DMS153 treated with DMSO at 0.1 percent for 48 hours (cell line): ENCODE measurements at regions not wholly inside any gene's neighbourhood (a gene's known extent, or its start where the extent isn't known, plus 50 kb on each side); places are given as distances from the start of the nearest gene placed in this dataset.

Experiments used
- DNase-seq: peaks from one replicate; lab custom pipeline; 2025; ENCODE audit not compliant: unreplicated experiment; lab: John Stamatoyannopoulos, UW

DNA sequence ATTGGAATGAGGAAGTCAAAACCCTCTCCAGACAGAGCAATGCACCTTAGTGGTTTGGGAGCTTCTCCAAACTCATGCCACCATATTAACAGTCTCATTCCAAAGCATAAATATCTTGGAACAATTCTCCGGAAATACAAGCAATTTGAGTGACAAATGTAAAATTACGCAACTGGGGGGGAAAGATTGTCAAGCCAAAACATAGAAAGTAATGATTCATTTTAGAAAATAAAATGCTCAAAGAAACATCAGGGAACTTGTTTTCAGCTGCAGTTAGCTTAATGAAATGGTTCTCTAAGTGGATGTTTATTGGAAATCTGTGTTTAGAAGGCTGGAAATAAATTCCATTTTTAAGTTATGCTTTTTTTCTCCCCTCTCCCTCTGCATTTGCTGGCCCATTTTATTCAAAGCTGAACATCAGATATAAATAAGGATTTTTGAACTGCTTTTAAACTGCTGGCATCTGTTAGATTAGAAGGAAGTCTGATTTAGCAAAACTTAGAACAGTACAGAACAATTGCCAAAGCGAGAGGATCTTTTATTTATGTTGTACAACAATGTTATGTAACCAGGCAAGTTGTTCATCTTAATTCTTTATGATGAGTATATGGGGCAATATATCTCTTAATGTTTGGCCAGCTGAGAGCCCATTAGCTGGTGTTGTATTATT lies 551.9 kb downstream of the PRELID2 start:
- DNase-seq = no peak

GRCh38 chr5:145280806-145281205 lies 554.3 kb downstream of the PRELID2 start:
- DNase-seq = no peak

GRCh38 chr5:145280214-145280613 lies 554.9 kb downstream of the PRELID2 start:
- DNase-seq = no peak

DNA sequence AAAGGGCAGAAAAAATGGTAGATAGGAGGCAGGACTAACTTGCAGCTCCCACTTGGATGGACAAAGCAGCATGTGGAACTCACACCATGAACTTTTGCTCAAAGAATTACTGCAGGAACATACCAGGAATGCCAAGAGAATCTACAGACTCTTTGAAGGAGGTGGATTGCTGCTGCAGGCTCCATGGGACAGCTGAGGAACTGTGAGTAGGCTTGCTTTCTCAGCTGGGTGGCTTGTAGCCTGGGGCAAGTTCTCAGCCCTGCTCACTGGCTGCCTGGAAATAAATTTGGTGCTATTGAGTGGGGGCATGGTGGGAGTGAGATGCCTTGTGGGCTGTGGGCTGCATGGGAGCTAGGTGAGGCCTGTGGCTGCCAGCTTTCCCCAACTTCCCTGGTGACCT lies 574.5 kb downstream of the PRELID2 start:
- DNase-seq = no peak

- DNase-seq = no peak
Measured at GRCh38 chr5:145247745-145248040, 587.4 kb downstream of the PRELID2 start.

- no peak for DNase-seq
Measured at GRCh38 chr5:145246961-145247744, 588.0 kb downstream of the PRELID2 start.

GRCh38 chr5:145246379-145246778 lies 588.8 kb downstream of the PRELID2 start:
- no peak for DNase-seq

- DNase-seq = no peak
Measured at GRCh38 chr5:145245354-145245753, 589.8 kb downstream of the PRELID2 start.

DNA sequence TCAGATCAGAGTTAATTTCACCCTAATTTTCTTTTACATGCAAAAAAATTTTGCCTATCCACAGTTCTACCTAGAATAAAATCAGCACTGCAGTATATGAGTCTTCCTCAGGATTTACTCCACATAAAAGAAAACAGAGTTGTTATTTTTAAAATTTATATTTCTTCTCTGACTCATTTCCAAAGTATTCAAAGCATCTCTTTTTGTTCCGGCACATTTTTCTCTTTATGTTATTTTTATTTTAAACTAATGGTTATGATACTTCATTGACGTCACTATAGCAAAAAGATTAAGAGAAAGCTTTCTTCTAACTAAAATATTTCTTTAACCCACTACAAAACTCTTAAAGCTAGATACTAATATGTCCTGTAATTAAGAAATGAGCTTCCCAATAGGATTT lies 590.4 kb downstream of the PRELID2 start:
- DNase-seq = no peak

GRCh38 chr5:145244251-145244650 lies 590.9 kb downstream of the PRELID2 start:
- no peak for DNase-seq

DNA sequence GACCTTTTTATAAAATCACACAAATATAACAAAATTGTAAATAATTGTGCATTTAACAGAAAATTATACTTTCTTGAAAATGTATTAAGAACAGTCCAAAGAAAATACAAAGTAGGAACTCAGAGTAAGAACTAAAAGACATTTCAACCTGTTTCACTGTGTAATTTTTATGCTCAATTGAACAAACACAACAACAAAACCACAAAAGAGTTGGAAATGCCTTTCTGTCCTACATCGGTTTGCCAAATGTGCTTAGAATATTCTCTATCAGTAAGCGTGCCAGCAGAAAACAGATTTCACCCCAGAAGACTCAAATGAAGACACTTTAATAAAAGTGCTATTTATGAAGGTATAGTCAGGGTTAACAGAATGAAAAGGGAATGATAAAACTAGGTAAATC lies 592.1 kb downstream of the PRELID2 start:
- no peak for DNase-seq

DNA sequence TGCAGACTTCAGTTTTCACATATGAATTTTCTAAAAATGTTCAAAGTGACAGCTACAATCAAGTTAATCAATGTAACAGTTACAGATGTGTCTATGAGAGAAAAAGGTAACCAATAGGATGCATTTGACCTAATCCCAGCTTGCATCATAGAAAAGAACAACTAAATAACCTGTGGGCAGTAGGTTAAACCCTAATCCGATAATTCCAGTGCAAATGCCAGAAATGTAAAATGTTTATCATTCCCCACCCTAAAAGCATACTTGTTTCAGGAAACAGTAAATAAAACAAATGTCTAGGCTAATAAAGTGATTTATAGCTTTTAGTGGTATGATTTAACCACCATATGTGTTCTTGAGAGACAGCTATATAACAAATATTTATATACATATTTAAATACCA lies 592.6 kb downstream of the PRELID2 start:
- no peak for DNase-seq

DNA sequence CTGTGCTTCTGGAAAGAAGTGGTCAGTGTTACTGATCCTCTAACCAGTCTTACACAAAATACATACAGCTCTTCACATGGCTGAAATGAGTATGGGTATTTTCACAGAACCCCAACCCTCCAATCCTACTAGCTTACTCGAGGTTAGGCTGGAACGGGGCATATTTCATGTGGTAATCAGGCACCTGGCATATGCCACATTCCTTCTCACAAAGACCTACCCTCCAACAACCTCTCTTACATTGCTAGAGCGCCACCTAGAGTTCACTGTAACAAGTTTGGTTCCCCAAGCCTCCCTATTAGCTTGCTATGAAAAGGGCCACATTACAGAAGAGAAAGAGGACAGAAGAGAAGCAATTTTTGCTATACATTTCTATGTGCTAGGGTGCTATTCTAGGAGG lies 597.3 kb downstream of the PRELID2 start:
- peak; percentile 10 for DNase-seq

DNA sequence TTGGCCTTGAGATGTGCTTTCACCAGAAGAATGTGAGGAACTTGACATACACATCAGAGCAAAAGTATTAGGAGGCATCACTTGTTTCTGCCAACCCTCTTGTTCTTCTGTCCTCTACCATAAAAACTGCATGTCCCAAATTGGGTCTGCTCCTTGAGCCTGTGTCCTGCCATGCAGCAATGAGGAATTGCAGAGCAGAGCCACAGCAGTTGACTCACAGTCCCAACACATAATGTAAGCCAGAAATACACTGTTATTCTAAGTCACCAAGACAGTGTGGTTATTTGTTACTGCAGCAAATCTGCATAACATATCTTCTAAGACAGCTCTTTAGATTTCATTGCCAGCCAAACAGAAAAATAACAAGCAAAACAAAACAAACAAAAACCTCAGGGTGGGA lies 598.2 kb downstream of the PRELID2 start:
- no peak for DNase-seq

- no peak for DNase-seq
Measured at GRCh38 chr5:145236127-145236526, 599.0 kb downstream of the PRELID2 start.

GRCh38 chr5:145233461-145233860 lies 601.7 kb downstream of the PRELID2 start:
- DNase-seq = no peak

DNA sequence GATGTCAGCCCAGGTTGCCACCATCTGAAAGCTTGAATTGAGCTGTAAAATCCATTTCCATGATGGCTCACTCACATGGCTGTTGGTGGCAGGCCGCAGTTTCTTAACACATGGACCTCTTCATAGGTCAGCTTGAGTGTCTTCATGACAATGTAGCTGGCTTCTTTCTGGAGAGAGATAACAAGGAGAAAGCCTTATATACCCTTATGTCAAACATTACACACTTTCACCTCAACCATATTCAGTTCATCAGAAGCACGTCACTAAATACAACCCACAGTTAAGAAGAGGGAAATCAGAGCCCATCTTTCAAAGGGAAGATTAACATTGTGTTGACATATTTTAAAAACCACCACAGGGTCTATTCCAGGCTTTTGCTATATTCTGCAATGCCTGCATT lies 604.4 kb downstream of the PRELID2 start:
- no peak for DNase-seq

DNA sequence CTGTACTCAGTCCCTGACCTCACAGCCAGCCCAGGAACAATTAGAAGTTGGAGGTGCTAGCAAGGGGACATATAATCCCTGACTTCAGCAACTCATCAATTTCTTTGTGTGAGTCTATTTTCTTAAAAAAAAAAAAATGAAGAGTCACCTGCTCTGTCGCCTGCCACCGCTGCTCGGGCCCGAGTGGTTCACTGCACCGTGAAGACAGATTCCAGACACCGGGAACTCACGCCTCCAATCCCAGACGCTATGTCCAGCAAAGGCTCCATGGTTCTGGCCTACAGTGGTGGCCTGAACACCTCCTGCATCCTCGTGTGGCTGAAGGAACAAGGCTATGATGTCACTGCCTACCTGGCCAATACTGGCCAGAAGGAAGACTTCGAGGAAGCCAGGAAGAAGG lies 606.6 kb downstream of the PRELID2 start:
- no peak for DNase-seq

DNA sequence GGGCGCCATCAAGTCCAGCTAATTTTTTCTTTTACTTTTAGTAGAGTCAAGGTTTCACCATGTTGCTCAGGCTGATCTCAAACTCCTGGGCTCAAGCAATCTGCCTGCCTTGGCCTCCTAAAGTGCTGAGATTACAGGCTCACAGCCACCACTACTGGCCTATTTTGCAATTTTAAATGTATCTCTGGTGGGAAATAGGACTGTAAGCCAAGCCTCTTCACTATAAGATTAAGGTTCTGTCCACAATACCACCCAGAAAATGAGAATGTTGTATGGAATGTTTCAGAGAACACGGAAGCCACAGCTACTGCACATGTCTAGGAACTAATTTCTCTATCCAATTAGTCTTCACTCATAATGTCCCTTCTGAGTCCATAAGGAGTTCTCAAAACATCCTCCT lies 607.3 kb downstream of the PRELID2 start:
- no peak for DNase-seq

GRCh38 chr5:145226726-145227125 lies 608.4 kb downstream of the PRELID2 start:
- DNase-seq = no peak

- no peak for DNase-seq
Measured at GRCh38 chr5:145225529-145225928, 609.6 kb downstream of the PRELID2 start.

DNA sequence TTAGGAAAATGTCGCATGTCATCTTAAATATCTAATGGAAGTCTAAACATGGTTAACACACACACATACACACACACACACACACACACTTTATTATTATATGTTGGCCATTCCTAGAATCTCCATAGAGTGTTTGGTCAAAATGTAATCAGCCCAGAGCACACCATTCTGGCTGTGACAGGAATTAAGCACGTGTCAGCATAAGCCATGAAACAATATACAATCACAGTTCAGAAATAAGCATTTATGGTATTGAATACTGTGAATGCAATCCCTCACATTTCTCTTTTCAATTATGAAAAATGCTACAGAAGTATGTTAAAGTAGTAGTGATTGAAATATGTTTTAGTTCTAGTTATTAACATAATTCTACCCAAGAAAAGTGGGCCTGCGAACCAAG lies 611.6 kb downstream of the PRELID2 start:
- no peak for DNase-seq

GRCh38 chr5:145222622-145223021 lies 612.5 kb downstream of the PRELID2 start:
- DNase-seq = no peak
